ENCODE measurements at regions not wholly inside any gene's neighbourhood (a gene's known extent, or its start where the extent isn't known, plus 50 kb on each side); places are given as distances from the start of the nearest gene placed in this dataset.

DNA sequence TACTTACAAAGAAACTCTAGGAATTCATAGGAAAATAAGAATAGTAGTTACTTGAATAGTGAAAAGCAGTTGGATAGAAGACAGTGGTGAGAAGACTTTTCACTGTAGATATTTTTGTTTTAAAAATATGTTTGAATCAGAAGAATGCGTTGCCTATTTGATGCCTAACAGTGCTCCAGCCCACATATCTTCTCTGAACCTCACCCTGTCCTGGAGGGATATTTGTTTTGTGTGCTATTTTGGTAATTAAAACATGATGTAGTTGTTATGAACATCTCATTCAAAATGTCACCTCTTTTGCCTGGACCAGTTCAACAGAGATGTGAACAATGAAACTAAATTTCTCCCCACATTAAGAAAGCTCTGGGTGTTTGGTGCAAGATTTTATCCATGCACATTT, 87.6 kb downstream of the CARTPT start:
- H4K20me1 ChIP-seq (ENCODE audit: control insufficient read depth, extremely low read depth, insufficient read depth, low read length), result no peaks in the 10 kb centered on the region
- FAIRE-seq, result no peak
- TF ChIP-seq EZH2 (IDR thresholded peaks at IDR 0.05; ENCODE audit: low read length), result no peak
- TF ChIP-seq, protein P1, sequence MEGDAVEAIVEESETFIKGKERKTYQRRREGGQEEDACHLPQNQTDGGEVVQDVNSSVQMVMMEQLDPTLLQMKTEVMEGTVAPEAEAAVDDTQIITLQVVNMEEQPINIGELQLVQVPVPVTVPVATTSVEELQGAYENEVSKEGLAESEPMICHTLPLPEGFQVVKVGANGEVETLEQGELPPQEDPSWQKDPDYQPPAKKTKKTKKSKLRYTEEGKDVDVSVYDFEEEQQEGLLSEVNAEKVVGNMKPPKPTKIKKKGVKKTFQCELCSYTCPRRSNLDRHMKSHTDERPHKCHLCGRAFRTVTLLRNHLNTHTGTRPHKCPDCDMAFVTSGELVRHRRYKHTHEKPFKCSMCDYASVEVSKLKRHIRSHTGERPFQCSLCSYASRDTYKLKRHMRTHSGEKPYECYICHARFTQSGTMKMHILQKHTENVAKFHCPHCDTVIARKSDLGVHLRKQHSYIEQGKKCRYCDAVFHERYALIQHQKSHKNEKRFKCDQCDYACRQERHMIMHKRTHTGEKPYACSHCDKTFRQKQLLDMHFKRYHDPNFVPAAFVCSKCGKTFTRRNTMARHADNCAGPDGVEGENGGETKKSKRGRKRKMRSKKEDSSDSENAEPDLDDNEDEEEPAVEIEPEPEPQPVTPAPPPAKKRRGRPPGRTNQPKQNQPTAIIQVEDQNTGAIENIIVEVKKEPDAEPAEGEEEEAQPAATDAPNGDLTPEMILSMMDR (optimal IDR thresholded peaks at IDR 0.05 in 1 of 3, IDR thresholded peaks at IDR 0.05 in 1 of 3, conservative IDR thresholded peaks at IDR 0.05 in 1 of 3; ENCODE audit: extremely low read depth in 1 of 3, insufficient read depth in 2 of 3, low read length in 3 of 3), result no peak
- H3K9me3 ChIP-seq (ENCODE audit: control insufficient read depth, low read depth, low read length), result no peaks in the 10 kb centered on the region
- no peak overlapping the region for H2AFZ ChIP-seq (ENCODE audit: control insufficient read depth, low read length)
- no peaks in the 10 kb centered on the region for H3K9me1 ChIP-seq (ENCODE audit: control insufficient read depth, extremely low read depth, insufficient read depth, low read length)
- H3K4me3 ChIP-seq (ENCODE audit: control insufficient read depth in 2 of 3, extremely low read depth in 1 of 3, insufficient read depth in 2 of 3, low read depth in 1 of 3, low read length in 3 of 3), result no peak overlapping the region
- no peaks in the 10 kb centered on the region for H3K36me3 ChIP-seq (ENCODE audit: control insufficient read depth in 2 of 2, extremely low read depth in 1 of 2, insufficient read depth in 2 of 2, low read length in 2 of 2)
- H3K4me2 ChIP-seq (ENCODE audit: control insufficient read depth, extremely low read depth, insufficient read depth, low read depth, low read length), result no peak overlapping the region
- dilution Hi-C loops (cut with MboI; ENCODE audit: extremely low pct_ligation_motif_present, low sequenced_read_pairs), result no loop called here
- H3K9ac ChIP-seq (ENCODE audit: control insufficient read depth, extremely low read depth, insufficient read depth, low read length), result no peak overlapping the region
- H3K4me1 ChIP-seq (ENCODE audit: control insufficient read depth, extremely low read depth, insufficient read depth, low read length), result peaks cover 13% of the 10 kb centered on the region
- DNase-seq (ENCODE audit: low read depth, low spot score), result no peak
- H3K27ac ChIP-seq (ENCODE audit: control insufficient read depth, insufficient read depth, low read length), result no peak overlapping the region
- no peaks in the 10 kb centered on the region for H3K27me3 ChIP-seq (ENCODE audit: control insufficient read depth, extremely low read depth, insufficient read depth, low read length)
- no peaks in the 10 kb centered on the region for H3K79me2 ChIP-seq (ENCODE audit: control insufficient read depth, insufficient read depth, low read length)

DNA sequence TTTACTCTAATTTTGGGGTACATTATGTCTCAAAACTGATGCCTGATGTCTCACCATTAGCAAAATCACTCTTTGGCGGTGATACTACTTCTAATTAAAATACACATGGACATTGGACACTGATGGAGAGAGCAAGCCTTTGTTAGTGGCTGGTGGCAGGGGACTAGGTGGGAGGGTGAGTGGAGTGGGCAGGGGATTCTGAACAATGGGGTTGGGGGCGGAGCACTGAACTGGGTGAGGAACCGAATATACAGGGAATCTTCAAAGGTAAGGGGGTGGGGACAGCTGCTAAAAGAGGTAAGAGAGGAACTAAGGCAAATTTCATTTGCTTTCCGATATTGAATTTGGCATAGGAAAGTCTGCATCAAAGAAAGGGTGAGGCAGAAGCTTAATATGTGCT, 88.8 kb downstream of the CARTPT start:
- Histone ChIP-seq H3K9me3 (ENCODE audit: control insufficient read depth, low read depth, low read length) (no peaks in the 10 kb centered on the region), H4K20me1 (ENCODE audit: control insufficient read depth, extremely low read depth, insufficient read depth, low read length) (no peaks in the 10 kb centered on the region), H3K27ac (ENCODE audit: control insufficient read depth, insufficient read depth, low read length) (no peak overlapping the region), H3K79me2 (ENCODE audit: control insufficient read depth, insufficient read depth, low read length) (no peaks in the 10 kb centered on the region), H3K9ac (ENCODE audit: control insufficient read depth, extremely low read depth, insufficient read depth, low read length) (no peak overlapping the region), H3K27me3 (ENCODE audit: control insufficient read depth, extremely low read depth, insufficient read depth, low read length) (no peaks in the 10 kb centered on the region), H3K9me1 (ENCODE audit: control insufficient read depth, extremely low read depth, insufficient read depth, low read length) (no peaks in the 10 kb centered on the region), H3K4me2 (ENCODE audit: control insufficient read depth, extremely low read depth, insufficient read depth, low read depth, low read length) (no peak overlapping the region), H3K4me3 (ENCODE audit: control insufficient read depth in 2 of 3, extremely low read depth in 1 of 3, insufficient read depth in 2 of 3, low read depth in 1 of 3, low read length in 3 of 3) (no peak overlapping the region), H2AFZ (ENCODE audit: control insufficient read depth, low read length) (no peak overlapping the region), H3K36me3 (ENCODE audit: control insufficient read depth in 2 of 2, extremely low read depth in 1 of 2, insufficient read depth in 2 of 2, low read length in 2 of 2) (no peaks in the 10 kb centered on the region), H3K4me1 (ENCODE audit: control insufficient read depth, extremely low read depth, insufficient read depth, low read length) (peaks cover 13% of the 10 kb centered on the region)
- DNase-seq (ENCODE audit: low read depth, low spot score), result no peak
- FAIRE-seq, result no peak
- TF ChIP-seq EZH2 (IDR thresholded peaks at IDR 0.05; ENCODE audit: low read length), result no peak
- TF ChIP-seq, protein P1 (optimal IDR thresholded peaks at IDR 0.05 in 1 of 3, IDR thresholded peaks at IDR 0.05 in 1 of 3, conservative IDR thresholded peaks at IDR 0.05 in 1 of 3; ENCODE audit: extremely low read depth in 1 of 3, insufficient read depth in 2 of 3, low read length in 3 of 3), result no peak
- dilution Hi-C loops (cut with MboI; ENCODE audit: extremely low pct_ligation_motif_present, low sequenced_read_pairs), result no loop called here
